ENCODE measurements at regions not wholly inside any gene's neighbourhood (a gene's known extent, or its start where the extent isn't known, plus 50 kb on each side); places are given as distances from the start of the nearest gene placed in this dataset.
"Not testable (repeated sequence)": the region's sequence is repeated elsewhere in the genome, so short reads cannot be mapped to it uniquely, and the experiment has no call there.

GRCh38 chr22:23433127-23434005 is 146.7 kb downstream of the IGLL1 start:
- H4K20me1 ChIP-seq (ENCODE audit: insufficient read depth, low read length); H3K27ac Mint-ChIP-seq; H3K27me3 ChIP-seq (ENCODE audit: control insufficient read depth in 2 of 2, insufficient read depth in 2 of 2, low read length in 2 of 2); H3K36me3 ChIP-seq (replicated peaks in 1 of 2; ENCODE audit: control insufficient read depth in 1 of 2, insufficient read depth in 2 of 2, low read length in 2 of 2); H3K27ac ChIP-seq (ENCODE audit: low read depth in 1 of 2, low read length in 2 of 2); intact Hi-C loops (cut with micrococcal nuclease); H3K27me3 Mint-ChIP-seq (ENCODE audit: low read depth in 3 of 3); H3K36me3 Mint-ChIP-seq; H3K4me1 ChIP-seq (ENCODE audit: control insufficient read depth in 1 of 2, insufficient read depth in 2 of 2, low read length in 2 of 2); H3K79me2 ChIP-seq (ENCODE audit: insufficient read depth, low read length); DNase-seq; H3K9ac ChIP-seq (ENCODE audit: insufficient read depth, low read length, poor library complexity, severe bottlenecking): not testable (repeated sequence)
- 42% methylated on average over 16 of the region's 35 CpGs for WGBS (ENCODE audit: insufficient coverage)
- Mint-ChIP-seq H3K4me1 (peaks cover 15% of the 10 kb centered on the region), H3K4me3 (peak overlapping the region; percentile 37 to 82), H3K9me3 (peaks cover 8 to 18% (median 12%) of the 10 kb centered on the region in 7 donors)
- peak overlapping the region; percentile 50 for H2AFZ ChIP-seq (ENCODE audit: insufficient read depth, low read depth, low read length, poor library complexity, severe bottlenecking)
- peak; percentile 38 for TF ChIP-seq CTCF (IDR thresholded peaks at IDR 0.05)
- peak overlapping the region; percentile 44 for H3K4me2 ChIP-seq (replicated peaks; ENCODE audit: extremely low read depth, low read length, poor library complexity, severe bottlenecking)
- H3K4me3 ChIP-seq (replicated peaks in 1 of 3; ENCODE audit: low read depth in 2 of 3, low read length in 3 of 3): peak overlapping the region in 1 of 3 experiments; percentile 34
- peaks cover under 1 to 17% of the 10 kb centered on the region in 2 donors for H3K9me3 ChIP-seq (replicated peaks in 1 of 2; ENCODE audit: control insufficient read depth in 1 of 2, insufficient read depth in 1 of 2, low read length in 2 of 2)

- H2AFZ ChIP-seq (ENCODE audit: insufficient read depth, low read depth, low read length, poor library complexity, severe bottlenecking); H3K4me3 ChIP-seq (replicated peaks in 1 of 3; ENCODE audit: low read depth in 2 of 3, low read length in 3 of 3); H3K4me2 ChIP-seq (replicated peaks; ENCODE audit: extremely low read depth, low read length, poor library complexity, severe bottlenecking); H3K27ac ChIP-seq (ENCODE audit: low read depth in 1 of 2, low read length in 2 of 2); H3K27me3 ChIP-seq (ENCODE audit: control insufficient read depth in 2 of 2, insufficient read depth in 2 of 2, low read length in 2 of 2); H4K20me1 ChIP-seq (ENCODE audit: insufficient read depth, low read length); H3K79me2 ChIP-seq (ENCODE audit: insufficient read depth, low read length); intact Hi-C loops (cut with micrococcal nuclease); H3K27ac Mint-ChIP-seq; H3K4me1 ChIP-seq (ENCODE audit: control insufficient read depth in 1 of 2, insufficient read depth in 2 of 2, low read length in 2 of 2); H3K36me3 Mint-ChIP-seq; DNase-seq; H3K27me3 Mint-ChIP-seq (ENCODE audit: low read depth in 3 of 3); H3K4me1 Mint-ChIP-seq; H3K9ac ChIP-seq (ENCODE audit: insufficient read depth, low read length, poor library complexity, severe bottlenecking); H3K4me3 Mint-ChIP-seq; H3K36me3 ChIP-seq (replicated peaks in 1 of 2; ENCODE audit: control insufficient read depth in 1 of 2, insufficient read depth in 2 of 2, low read length in 2 of 2): not testable (repeated sequence)
- 90% methylated on average over 7 of the region's 10 CpGs for WGBS (ENCODE audit: insufficient coverage)
- H3K9me3 Mint-ChIP-seq: peaks cover 14 to 23% (median 18%) of the 10 kb centered on the region in 7 donors
- peaks cover 3 to 21% of the 10 kb centered on the region in 2 donors for H3K9me3 ChIP-seq (replicated peaks in 1 of 2; ENCODE audit: control insufficient read depth in 1 of 2, insufficient read depth in 1 of 2, low read length in 2 of 2)
These were observed 147.4 kb downstream of the IGLL1 start for GRCh38 chr22:23432719-23433118.
